T-helper 2 cell treated with Interferon-gamma antibody and Interleukin-4, amounts not matched to agents 5 μg/mL and 100 μg/mL, for 36 hours (primary cell): ENCODE measurements at regions not wholly inside any gene's neighbourhood (a gene's known extent, or its start where the extent isn't known, plus 50 kb on each side); places are given as distances from the start of the nearest gene placed in this dataset.

Source experiments
- DNase-seq: peaks from one replicate; pipeline ENCODE4 v3.0.0; 2021; ENCODE audit warnings: low spot score
- H3K27ac Mint-ChIP-seq: one replicate; pipeline ENCODE4 v1.8.0; 2021; ENCODE audit warnings: mild to moderate bottlenecking, mixed read lengths
- H3K27me3 Mint-ChIP-seq: one replicate; pipeline ENCODE4 v1.8.0; 2021; ENCODE audit warnings: low read depth, mixed read lengths
- H3K36me3 Mint-ChIP-seq: one replicate; pipeline ENCODE4 v1.8.0; 2021; ENCODE audit warnings: low read depth, mixed read lengths
- H3K4me1 Mint-ChIP-seq: one replicate; pipeline ENCODE4 v1.8.0; 2021; ENCODE audit warnings: low read depth, mixed read lengths
- H3K4me3 Mint-ChIP-seq: one replicate; pipeline ENCODE4 v1.8.0; 2022; ENCODE audit warnings: mild to moderate bottlenecking, moderate library complexity, mixed read lengths
- H3K9me3 Mint-ChIP-seq: one replicate; pipeline ENCODE4 v1.8.0; 2021; ENCODE audit warnings: mixed read lengths

DNA sequence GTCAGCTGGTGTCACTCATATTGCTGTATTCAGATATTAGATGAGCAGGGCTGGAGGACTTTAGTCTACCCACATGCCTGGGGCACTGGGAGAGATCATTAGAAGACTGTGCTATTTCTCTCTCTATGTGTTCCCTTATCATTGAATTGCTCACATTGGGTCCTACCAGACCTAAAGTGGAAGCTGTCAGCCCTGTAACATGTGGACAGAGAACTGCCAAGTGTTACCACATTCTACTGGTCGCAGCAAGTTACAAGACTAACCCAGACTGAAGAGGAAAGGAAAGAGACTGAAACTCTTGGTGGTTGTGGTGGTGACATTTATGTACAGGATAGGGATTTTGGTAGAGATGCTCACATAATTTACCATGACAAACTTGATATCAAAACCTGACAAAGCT is 627.1 kb upstream of the FZD8 start:
- Mint-ChIP-seq H3K9me3 (peaks cover 28% of the 10 kb centered on the region), H3K4me3 (no peak overlapping the region)

DNA sequence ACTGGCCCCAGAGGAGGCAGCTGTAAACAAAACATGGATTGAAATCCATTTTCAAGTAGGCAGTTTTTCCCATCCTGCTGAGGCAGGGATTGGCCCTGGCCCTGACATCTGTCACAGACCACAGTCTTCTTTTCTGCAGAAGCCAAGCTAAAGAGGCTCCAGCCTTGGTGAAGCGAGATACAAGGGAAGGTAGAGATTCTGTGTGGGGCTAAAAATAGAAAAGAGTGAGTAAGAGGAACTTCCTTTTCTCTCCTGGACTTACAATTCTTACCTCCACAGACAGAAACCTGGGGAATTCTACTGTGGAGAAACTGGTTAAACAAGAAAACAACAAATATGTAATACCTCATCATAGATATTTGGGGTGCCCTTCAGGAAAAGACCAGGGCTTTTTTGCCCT is 624.8 kb upstream of the FZD8 start:
- H3K4me3 Mint-ChIP-seq: no peak overlapping the region
- no peaks in the 10 kb centered on the region for H3K4me1 Mint-ChIP-seq
- no peaks in the 10 kb centered on the region for H3K36me3 Mint-ChIP-seq
- peaks cover 20% of the 10 kb centered on the region for H3K9me3 Mint-ChIP-seq
- no peak for DNase-seq
- H3K27ac Mint-ChIP-seq: no peak overlapping the region
- no peaks in the 10 kb centered on the region for H3K27me3 Mint-ChIP-seq

More for the DNA sequence above, 627.1 kb upstream of the FZD8 start:
- Mint-ChIP-seq H3K27ac (no peak overlapping the region), H3K36me3 (no peaks in the 10 kb centered on the region), H3K4me1 (no peaks in the 10 kb centered on the region), H3K27me3 (no peaks in the 10 kb centered on the region)
- DNase-seq: no peak

DNA sequence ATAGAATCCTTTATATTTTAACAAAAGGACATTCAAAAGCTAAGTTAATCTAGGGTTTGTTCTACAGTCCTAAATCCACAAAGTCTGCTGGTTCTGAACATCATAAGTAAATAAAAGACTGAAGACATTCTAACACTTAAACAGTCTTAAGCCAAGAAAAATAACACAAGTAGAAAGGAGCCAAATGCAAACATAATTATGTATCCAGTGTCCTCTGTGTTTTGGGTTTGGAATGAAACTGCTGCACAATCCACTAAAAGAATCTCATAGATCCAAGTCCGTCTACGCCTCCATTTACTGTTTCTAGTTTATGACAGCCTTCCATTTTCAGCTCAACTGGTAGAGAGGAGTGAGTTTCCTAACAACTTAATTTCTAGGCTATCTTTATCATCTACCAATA is 623.6 kb upstream of the FZD8 start:
- Mint-ChIP-seq H3K27ac (no peak overlapping the region), H3K36me3 (no peaks in the 10 kb centered on the region)

DNA sequence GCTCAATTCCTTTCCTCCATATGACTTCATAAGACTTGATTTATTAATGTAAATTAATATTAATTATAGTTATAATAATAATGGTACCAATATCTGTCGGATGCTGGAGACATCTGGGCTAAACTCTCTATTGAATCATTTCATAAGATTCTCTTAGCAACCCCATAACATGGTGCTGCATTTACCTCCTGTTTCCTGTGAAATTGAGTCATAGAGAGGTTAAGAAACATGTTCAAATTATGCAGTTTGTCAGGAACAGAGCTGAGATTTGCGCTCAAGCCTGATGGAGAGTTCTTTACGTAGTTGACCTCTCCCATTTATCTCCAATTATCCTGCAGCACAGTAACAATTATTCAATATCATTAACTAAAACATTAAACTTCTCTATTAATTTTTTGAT is 621.8 kb upstream of the FZD8 start:
- no peak overlapping the region for H3K4me3 Mint-ChIP-seq
- H3K4me1 Mint-ChIP-seq: no peaks in the 10 kb centered on the region
- H3K27ac Mint-ChIP-seq: no peak overlapping the region
- H3K9me3 Mint-ChIP-seq: peaks cover 29% of the 10 kb centered on the region
- no peaks in the 10 kb centered on the region for H3K27me3 Mint-ChIP-seq
- DNase-seq: no peak
- H3K36me3 Mint-ChIP-seq: no peaks in the 10 kb centered on the region

More for the DNA sequence above, 623.6 kb upstream of the FZD8 start:
- Mint-ChIP-seq H3K27me3 (no peaks in the 10 kb centered on the region), H3K4me3 (no peak overlapping the region), H3K9me3 (peaks cover 22% of the 10 kb centered on the region), H3K4me1 (no peaks in the 10 kb centered on the region)
- DNase-seq: no peak

DNA sequence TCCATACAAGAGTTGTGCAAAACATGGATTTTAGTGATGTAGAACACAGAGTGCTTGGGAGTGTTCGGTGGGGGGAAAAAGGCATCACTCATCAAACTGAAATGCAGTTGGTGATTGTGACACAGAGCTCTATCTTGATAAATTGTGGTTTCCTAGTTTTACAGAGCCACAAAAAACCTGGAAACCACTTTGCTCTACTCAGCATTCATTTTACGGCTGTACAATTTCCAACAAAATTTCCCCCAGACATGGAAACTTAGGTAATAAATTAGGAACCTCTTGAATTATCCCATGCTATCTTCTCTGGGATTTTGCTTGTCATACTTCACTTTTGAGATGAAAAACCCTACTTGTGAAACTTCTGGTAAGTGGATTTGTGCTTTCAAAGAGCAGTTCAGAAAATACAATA is 614.9 kb upstream of the FZD8 start:
- Mint-ChIP-seq H3K36me3 (no peaks in the 10 kb centered on the region), H3K4me1 (no peaks in the 10 kb centered on the region), H3K4me3 (no peak overlapping the region), H3K27me3 (no peaks in the 10 kb centered on the region), H3K9me3 (peaks cover 40% of the 10 kb centered on the region), H3K27ac (no peak overlapping the region)
- no peak for DNase-seq

DNA sequence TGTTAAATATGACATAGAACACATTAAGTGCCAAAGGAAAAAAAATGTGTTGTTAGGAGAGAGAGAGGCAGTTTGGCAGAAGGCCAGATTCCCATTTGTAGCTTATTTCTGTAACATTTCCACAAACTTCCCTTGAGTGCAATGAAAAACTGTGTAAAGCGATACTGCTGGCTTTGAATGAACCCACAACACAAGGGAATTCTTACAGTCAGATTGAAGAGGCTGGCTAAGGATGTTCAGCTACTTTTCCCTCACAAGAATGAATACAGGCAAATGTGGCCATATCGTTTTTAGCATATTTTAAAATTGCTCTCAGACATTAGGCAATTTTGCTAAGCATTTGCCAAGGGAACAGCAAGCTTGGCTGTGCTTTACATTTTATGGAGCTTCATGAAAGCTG is 614.1 kb upstream of the FZD8 start:
- H3K4me1 Mint-ChIP-seq: no peaks in the 10 kb centered on the region
- no peaks in the 10 kb centered on the region for H3K27me3 Mint-ChIP-seq
- no peaks in the 10 kb centered on the region for H3K36me3 Mint-ChIP-seq
- H3K27ac Mint-ChIP-seq: no peak overlapping the region
- peaks cover 44% of the 10 kb centered on the region for H3K9me3 Mint-ChIP-seq
- no peak for DNase-seq
- no peak overlapping the region for H3K4me3 Mint-ChIP-seq

DNA sequence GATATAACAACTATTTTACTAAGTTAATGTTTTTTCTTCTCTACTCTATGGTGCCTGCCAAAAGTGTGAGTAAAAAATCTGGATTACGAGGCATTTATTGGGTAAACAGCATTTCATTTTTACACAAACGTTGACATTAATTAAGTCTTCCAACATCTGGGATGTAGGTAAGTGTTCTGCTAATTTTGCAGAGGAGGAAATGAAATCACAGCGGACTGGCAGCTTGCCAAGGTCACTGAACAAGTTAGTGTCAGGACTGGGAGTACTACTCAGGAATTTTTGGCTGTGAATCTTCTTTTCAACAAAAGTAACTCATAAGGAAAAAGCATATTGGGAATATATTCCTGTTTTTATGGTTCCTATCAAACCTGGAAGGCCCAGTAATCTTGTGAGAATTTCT is 612.1 kb upstream of the FZD8 start:
- no peaks in the 10 kb centered on the region for H3K4me1 Mint-ChIP-seq
- no peaks in the 10 kb centered on the region for H3K36me3 Mint-ChIP-seq
- peaks cover 30% of the 10 kb centered on the region for H3K9me3 Mint-ChIP-seq
- H3K27me3 Mint-ChIP-seq: no peaks in the 10 kb centered on the region
- DNase-seq: no peak
- no peak overlapping the region for H3K27ac Mint-ChIP-seq
- no peak overlapping the region for H3K4me3 Mint-ChIP-seq

DNA sequence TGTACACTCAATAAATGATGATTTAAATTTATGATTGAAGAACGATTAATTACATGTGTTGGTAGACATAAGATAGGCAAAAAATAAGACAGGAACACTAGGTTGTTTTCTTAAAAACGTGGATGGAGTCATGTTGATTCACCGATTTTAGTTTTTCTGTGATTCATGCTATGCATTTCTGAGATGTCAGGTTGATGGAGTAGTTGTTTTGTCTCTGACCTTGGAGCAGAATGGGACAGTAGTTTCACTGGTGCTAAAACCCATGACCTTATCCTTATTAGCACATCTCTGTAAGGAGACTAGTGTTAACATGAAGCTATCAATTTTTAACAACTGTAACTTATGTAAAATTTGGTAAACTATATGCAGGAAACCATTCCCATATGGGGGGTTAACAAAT is 611.6 kb upstream of the FZD8 start:
- Mint-ChIP-seq H3K27ac (no peak overlapping the region), H3K36me3 (no peaks in the 10 kb centered on the region), H3K27me3 (no peaks in the 10 kb centered on the region), H3K4me1 (no peaks in the 10 kb centered on the region), H3K9me3 (peaks cover 30% of the 10 kb centered on the region), H3K4me3 (no peak overlapping the region)
- no peak for DNase-seq

DNA sequence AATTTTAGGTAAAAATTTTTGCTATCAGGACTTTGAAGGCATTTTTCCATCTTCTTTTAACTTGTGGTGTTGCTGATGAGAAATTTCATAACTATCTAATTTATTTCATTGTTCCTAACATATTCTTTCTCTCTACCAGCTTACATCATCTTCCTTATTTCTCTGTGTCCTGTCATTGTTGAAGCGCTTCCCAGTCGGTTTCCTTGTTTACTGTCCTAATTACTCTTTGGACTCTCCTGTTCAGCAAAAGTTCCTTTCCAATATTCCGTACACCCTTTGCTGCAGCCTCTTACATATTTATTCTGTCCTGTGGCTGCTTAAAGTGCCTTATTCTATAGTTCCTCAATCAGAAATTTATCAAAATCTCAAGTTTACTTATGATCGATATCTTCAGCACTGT is 609.0 kb upstream of the FZD8 start:
- Mint-ChIP-seq H3K4me3 (no peak overlapping the region), H3K27me3 (no peaks in the 10 kb centered on the region), H3K36me3 (no peaks in the 10 kb centered on the region), H3K9me3 (peaks cover 22% of the 10 kb centered on the region), H3K4me1 (no peaks in the 10 kb centered on the region), H3K27ac (no peak overlapping the region)
- no peak for DNase-seq

DNA sequence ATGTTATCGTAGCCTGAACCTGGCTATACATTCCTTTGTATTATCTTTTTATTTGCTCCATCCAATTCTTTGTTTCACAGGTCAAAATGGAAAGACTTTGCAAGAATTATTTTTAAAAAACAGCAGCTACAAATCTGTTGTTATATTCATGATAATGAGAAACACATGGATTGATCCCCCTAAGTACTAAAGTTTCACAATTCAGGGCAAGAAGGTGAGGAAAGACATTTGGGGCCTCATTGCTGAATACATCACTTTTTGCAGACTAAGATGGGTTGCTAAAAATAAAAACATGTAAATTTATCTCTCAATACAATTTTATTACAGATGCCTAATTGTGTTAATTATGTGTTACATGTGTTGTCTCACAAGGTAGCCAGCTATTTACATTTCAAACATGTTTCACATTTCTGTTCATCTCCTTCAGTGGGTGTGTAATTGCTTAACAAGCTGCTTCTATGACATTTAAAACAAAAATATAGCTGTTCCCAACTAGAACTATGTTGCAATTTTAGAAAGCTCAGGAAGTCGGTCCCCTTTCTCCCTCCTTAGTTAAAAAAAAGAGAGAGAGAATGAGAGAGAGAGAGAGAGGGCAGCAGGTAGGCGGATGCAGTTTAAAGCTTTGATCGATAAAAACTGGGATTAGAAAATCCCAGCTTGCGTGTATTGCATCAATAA is 606.3 kb upstream of the FZD8 start:
- Mint-ChIP-seq H3K9me3 (peaks cover 23% of the 10 kb centered on the region), H3K4me3 (no peak overlapping the region), H3K4me1 (no peaks in the 10 kb centered on the region), H3K27me3 (no peaks in the 10 kb centered on the region), H3K27ac (no peak overlapping the region), H3K36me3 (no peaks in the 10 kb centered on the region)
- DNase-seq: no peak

DNA sequence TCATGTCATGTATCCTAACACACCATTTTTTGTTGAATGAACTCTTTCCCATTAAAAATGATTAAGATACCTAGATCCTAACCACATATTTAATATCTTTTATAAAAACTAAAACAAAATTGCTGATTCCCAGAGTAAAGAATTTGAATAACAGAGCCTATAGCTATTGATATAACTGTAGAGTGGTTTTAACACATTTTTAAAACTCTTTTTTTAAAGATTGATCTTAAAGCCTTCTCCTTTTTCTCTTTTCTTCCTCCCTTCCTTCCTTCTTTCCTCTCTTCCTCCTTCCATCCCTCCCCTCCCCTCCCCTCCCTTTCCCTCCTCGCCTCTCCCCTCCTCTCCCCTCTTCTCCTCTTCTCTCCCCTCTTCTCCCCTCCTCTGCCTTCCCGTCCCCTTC is 605.4 kb upstream of the FZD8 start:
- Mint-ChIP-seq H3K36me3 (no peaks in the 10 kb centered on the region), H3K27ac (no peak overlapping the region), H3K4me1 (no peaks in the 10 kb centered on the region), H3K27me3 (no peaks in the 10 kb centered on the region), H3K9me3 (peaks cover 22% of the 10 kb centered on the region), H3K4me3 (no peak overlapping the region)
- no peak for DNase-seq

DNA sequence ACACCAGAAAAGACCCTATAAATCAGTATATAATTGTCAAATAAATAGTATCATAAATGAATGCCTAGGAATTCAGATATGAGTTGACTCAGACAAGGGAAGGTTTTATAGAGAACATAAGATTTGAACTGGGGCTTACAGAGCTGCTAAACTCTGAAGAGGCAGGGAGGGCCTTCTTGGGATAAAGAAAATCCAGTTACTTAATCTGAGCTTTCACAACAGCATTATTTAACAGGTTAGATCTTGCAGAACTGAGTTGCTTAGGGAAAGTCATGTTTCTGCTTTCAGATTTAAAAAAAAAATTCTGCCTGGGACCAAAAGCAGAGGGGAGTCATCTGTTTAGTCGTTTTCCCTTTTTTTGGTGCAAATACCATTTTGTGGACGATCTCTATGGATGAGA is 594.8 kb upstream of the FZD8 start:
- DNase-seq: no peak
- Mint-ChIP-seq H3K9me3 (peaks cover 47% of the 10 kb centered on the region), H3K27me3 (no peaks in the 10 kb centered on the region), H3K36me3 (no peaks in the 10 kb centered on the region), H3K27ac (no peak overlapping the region), H3K4me1 (no peaks in the 10 kb centered on the region), H3K4me3 (no peak overlapping the region)

DNA sequence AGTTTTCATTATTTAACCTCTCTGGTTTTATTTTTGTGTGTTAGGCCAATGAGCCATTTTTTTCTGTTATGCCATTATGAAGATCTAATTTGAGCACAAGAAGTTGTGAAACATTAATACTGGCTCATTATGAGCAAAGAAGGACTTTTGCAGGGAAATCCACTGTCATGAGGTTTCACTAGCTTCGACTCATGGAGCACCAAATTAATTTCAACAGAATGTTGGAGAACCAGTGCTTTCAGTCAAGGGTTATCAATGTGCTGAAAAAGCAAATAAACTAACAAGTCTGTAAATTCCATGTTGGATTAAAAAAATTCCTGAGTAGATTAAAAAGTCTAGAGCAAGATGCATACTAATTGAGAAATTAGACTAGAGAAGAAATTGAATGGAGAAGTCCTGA is 594.2 kb upstream of the FZD8 start:
- Mint-ChIP-seq H3K4me1 (no peaks in the 10 kb centered on the region), H3K27ac (no peak overlapping the region), H3K4me3 (no peak overlapping the region), H3K9me3 (peaks cover 49% of the 10 kb centered on the region), H3K36me3 (no peaks in the 10 kb centered on the region), H3K27me3 (no peaks in the 10 kb centered on the region)
- DNase-seq: no peak

DNA sequence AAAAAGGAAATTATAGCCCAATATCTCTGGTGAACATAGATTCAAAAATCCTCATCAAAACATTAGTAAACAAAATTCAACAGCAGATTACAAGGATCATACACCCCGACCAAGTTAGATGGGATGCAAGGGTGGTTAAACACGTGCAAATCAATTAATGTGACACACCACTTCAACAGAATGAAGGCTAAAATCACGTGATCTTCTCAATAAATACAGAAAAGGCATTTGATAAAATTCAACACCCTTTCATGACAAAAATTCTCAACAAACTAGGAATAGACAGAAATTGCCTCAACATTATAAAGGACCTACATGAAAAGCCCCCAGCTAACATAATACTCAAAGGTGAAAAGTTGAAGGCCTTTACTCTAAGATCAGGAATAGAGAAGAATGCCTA is 590.8 kb upstream of the FZD8 start:
- DNase-seq: no peak
- H3K9me3 Mint-ChIP-seq: peaks cover 54% of the 10 kb centered on the region
- no peak overlapping the region for H3K4me3 Mint-ChIP-seq
- H3K27ac Mint-ChIP-seq: no peak overlapping the region
- no peaks in the 10 kb centered on the region for H3K4me1 Mint-ChIP-seq
- no peaks in the 10 kb centered on the region for H3K36me3 Mint-ChIP-seq
- no peaks in the 10 kb centered on the region for H3K27me3 Mint-ChIP-seq

DNA sequence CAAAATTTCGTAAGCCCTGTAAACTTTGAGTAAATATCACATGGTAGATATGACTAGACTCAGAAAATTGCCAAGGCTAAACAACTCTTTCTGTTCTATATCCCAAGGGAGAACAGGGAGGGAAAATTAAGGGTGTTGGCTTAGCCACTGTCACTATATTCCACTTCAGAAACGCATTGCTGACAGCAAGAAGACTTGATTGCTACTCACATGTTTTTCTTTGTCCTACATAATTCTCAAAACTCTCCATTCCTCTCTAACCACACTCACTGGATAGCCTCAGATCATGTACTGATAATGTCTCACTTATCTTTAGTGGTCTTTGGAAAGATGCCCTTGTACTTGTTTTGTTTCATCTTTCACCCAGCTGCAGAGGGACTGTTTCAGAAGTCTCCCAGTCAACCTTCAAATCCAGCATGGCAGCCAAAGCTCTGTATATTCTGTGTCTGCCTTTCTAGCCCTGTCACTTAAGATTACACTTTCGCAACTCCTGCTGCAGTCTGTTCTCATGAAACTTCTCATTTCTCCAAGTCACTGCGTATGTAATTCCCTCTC is 582.4 kb upstream of the FZD8 start:
- Mint-ChIP-seq H3K9me3 (peaks cover 54% of the 10 kb centered on the region), H3K4me1 (no peaks in the 10 kb centered on the region), H3K27ac (no peak overlapping the region), H3K4me3 (no peak overlapping the region), H3K36me3 (no peaks in the 10 kb centered on the region), H3K27me3 (no peaks in the 10 kb centered on the region)
- no peak for DNase-seq
